ENCODE measurements at regions not wholly inside any gene's neighbourhood (a gene's known extent, or its start where the extent isn't known, plus 50 kb on each side); places are given as distances from the start of the nearest gene placed in this dataset.
"Not testable (repeated sequence)": the region's sequence is repeated elsewhere in the genome, so short reads cannot be mapped to it uniquely, and the experiment has no call there.

DNA sequence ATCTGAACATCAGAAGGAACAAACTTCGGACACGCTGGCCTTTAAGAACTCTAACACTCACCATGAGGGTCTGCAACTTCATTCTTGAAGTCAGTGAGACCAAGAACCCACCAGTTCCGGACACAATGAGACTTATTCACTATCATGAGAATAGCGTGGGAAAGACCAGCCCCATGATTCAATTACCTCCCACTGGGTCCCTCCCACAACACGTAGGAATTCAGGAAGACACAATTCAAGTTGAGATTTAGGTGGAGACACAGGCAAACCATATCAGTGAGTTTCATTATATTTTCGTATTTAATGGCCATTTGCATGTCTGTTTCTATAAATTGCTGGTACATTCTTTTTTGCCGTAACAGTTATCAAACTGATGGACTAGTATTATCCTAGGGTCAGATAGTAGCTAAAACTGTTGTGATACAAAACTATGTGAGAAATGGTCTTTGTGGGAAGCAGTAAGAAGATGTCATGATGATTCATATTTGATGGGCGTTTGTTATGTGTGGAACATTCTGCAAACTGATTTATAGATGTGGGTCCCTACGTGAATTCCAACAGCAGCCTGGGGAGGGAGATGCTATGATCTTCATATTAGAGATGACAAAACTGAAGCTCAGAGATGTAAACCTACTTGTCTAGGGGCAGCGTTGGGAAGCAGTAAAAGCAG lies 282.4 kb upstream of the TMEM132C start:
- no peak for DNase-seq

DNA sequence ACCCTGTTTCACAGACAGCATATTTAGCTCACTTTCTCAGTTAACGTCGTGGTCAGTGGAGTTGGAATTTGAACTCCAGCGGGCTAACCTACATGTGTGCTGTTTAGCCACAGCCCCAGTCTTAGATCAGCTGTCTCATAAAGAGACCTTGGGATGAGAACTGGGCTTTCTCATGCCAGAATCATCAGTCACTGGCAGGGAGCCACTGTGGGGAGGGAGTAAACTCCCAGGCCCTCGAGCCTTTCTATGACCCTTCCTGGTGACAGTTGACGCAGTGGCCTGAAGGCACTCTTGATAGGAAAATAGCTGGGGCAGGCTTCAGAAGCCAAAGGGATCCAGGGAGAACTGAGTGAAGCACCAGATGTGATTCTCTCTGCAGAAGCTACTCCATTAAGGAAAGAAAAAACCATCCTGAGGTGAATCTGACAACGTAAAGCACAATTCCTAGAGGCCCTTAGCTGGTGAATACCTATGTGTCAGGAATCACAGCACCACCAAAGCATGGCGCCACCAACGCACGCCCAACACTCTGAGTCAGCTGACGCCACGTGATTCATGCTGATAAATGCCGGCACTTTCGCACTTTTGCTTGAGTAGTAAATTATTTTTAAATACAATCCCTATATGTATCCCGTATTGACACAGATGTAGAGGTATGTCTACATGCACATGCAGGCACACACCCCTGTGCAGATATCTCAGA lies 279.6 kb upstream of the TMEM132C start:
- no peak for DNase-seq

DNA sequence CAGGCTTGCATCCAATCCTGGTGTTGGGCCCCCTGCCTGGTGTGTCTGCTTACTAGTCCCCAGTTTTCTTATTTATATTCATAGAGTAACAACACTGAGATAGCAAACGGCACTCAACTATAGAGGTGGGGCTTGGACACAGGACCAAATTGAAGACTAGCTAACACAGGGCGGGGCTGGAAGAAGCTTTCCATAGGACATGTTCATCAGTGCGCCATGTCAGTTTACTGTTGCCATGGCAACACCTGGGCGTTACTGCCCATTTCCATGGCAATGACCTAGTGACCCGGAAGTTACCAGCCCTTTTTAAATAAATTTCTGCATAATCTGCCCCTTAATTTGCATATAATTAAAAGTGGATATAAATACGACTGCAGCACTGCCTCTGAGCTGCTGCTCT lies 275.5 kb upstream of the TMEM132C start:
- no peak for DNase-seq

DNA sequence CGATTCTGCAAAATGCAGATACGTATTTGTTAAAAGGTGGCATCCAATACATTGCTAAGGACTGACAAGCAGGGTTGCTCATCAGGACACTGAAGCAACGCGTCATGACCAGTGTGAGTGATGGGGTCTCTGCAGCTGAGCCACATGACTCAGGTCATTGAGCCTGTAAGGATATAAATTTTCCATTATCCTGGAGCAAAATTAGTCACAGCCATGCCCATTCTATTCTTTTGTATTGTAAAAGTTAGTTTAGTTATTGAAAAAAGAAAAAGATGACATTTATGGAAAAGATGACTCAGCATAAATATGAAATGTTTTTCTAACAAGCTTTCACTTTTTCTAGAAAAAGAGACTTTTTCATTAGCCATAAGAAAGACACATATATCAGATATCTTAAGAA lies 268.0 kb upstream of the TMEM132C start:
- DNase-seq: no peak

DNA sequence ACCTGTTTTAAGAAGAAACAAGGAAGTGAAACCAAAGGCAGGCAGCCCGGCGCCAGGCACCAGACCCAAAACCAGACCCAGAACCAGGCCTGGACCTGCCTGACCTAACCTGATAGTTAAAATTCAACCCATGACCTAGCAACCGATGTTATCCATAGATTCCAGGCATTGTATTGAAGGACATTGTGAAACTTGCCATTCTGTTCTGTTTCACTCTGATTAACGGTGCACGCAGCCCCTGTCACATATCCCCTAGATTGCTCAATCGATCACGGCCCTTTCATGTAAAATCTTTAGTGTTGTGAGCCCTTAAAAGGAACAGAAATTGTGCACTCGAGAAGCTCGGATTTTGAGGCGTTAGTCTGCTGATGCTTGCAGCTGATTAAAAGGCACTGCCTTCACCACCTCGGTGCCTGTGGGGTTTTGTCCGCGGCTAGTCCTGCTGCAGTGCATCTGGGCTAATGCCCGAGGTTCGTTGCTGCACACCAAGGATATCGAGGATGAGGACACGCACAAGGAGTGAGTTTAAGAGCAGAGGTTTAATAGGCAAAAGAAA lies 262.5 kb upstream of the TMEM132C start:
- no peak for DNase-seq

DNA sequence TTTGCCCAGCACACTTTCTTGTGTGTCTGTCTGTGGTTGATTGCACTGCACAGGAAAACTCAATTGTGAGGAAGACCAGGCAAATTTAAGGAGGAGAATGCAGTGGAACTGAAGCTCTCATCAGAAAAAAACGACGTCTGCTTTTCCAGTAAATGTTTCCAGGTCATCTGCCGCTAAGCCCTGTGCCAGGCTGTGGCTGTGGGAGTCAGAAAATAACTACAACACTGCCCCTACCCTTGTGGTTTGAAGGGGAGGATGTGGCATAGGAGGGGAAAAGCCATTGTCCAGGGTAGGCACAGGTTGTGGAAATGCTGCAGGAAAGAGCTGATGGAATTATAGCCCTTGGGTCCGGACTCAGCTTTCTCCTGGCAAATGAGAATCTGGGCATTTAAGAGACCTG lies 259.7 kb upstream of the TMEM132C start:
- DNase-seq: no peak

DNA sequence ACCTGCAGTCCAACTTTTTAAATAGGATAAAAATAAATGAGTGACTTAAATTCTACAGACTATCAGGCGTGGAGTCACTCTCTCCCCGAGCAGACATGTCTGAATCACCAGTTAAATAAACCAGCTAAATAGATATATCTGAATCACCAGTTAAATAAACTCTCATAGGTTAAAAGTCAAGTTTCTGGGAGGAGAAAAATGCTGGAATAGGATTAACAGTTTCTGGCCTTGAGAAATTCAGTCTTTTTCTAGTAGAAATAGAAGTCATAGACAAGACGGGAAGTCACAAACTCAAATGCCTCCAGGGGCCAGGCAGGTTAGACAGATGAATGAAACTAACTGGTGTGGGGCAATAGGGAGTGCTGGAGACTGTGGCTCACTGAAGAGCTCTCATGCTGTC lies 258.6 kb upstream of the TMEM132C start:
- no peak for DNase-seq

DNA sequence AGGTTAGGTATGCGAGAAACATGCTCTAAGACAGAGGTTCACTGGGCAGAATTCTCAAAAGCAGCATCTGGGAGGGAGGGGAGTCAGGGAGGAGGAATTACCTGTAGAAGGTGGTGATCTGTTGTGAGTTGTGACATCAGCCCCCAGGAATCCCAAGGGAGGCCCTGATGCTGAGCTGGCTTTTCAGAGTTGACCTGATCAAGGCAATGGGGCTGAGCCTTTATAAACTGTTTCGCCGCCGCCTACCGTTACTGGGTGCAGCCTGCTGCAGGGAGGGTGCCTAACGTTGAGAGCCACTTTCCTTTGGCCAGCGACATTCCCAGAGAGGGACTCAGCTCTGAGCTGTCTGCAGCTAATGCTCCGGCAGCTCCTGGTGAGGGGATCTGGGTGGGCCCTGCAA lies 257.9 kb upstream of the TMEM132C start:
- DNase-seq: no peak

DNA sequence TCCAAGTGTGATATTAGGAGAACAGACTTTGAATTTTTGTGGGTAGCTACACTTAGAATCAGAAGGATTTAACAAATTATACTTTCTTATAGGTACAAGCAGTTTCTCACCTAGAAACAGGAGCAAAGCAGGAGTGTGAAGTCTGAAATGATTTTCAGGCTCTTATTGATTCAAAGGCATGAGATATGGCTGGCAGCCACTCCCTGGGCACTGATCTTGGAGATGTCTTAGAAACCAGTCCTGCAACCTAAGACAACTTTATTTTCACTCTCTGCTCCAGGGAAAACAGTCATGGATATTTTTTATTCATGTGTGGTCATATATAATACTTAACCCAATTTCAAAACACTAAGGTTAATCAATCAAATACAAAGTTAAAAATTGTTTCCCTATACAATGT lies 254.9 kb upstream of the TMEM132C start:
- DNase-seq: no peak

DNA sequence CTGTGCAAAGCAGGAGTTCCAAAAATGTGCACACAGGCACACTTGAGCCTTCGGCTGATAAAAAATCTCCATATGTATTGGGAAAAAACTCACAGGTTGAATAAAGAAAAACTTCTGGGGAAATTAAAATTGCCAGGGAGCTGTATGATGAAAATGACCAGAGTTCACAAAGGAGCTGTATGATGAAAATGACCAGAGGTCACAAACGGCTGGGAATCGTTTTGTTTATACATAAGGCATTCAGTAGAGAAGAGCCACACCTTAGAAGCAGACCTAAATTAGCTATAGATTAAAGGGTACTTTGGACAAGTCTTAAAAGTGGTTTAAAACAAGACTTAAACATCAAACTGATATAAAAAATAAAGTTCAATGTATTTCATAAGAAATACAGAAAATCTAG lies 251.7 kb upstream of the TMEM132C start:
- no peak for DNase-seq

DNA sequence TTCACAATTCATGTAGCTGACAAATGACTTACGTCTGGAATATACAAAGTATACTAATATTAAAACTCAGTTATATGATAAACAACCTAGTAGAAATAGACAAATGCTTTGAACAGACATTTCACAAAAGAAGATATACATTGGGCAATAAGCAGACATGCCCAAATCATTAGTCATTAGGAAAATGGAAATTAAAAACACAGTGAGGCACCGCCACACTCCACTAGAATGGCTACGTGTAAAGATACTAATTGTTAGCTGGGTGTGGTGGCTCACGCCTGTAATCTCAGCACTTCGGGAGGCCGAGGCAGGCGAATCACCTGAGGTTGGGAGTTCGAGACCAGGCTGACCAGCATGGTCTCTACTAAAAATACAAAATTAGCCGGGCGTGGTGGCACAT lies 248.9 kb upstream of the TMEM132C start:
- DNase-seq: no peak

DNA sequence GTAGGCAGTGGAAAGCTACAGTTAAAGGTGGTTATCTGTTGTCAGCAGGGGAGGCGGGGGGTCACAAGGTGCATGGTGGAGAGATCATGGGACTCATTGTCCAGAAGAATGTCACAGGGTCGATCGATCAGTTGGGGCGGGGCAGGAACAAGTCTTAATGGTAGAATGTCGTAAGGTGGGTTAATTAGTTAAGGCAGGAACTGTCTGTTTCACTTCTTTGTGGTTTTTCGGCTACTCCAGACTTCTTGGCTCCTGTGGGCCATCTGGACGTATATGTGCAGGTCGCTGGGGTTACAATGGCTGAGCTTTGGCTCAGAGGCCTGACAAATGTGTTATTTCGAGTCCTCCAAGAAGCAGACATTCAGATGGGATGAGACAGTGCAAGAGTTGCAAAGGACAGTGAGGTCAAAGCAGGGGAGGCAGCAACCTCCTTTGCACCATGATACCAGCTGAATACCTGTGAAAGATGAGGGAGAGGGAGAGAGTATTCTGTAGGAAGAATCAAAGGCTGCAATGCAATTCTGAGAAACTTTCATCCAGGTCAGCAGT lies 246.9 kb upstream of the TMEM132C start:
- no peak for DNase-seq

DNA sequence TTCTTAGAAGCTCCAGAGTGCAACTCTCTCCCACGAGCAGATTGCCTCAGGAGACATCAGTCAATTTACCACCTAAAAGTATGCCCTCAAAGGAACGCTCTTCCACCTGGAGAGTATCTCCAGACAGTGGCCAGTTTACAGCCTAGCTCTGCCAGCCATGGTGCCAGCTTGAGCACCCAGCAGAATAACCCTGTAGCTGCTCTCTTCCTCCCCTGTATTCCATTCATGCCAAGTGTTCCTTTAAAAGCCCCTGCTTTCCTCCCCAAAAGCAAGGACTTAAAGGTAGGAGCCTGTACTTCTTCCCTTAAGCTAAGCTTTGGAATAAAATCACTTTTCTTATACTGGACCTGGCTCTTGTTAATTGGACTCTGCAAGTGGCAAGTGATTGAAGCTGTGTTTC lies 245.4 kb upstream of the TMEM132C start:
- no peak for DNase-seq

DNA sequence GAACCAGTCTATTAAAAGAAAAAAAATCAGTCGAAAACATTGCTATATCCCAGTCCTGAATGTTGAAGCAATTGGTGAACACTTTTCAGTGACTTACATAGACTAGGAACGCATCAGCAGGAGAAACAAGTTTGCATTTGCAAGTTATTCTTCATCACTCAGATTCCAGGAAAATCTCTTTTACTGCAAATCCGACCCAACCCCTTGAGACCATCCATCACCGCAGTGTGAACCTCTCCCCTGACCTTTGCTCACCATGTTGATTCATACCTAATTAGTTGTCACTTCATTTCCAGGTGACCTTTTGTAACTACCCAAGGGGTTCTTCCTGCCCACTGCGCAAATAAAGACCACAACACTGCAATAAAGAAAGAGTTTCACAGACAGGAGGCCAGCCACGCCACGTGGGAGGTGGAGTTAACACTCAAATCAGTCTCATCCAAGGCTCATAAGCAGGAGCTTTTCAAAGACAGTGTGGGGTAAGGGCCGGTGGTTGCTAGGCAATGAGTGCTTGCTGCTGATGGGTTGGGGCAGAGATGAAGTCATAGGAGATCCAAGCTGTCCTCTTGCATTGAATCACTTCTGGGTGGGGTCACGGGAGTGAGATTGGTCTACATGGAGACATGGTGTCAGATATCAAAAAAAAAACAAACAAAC lies 241.3 kb upstream of the TMEM132C start:
- no peak for DNase-seq

DNA sequence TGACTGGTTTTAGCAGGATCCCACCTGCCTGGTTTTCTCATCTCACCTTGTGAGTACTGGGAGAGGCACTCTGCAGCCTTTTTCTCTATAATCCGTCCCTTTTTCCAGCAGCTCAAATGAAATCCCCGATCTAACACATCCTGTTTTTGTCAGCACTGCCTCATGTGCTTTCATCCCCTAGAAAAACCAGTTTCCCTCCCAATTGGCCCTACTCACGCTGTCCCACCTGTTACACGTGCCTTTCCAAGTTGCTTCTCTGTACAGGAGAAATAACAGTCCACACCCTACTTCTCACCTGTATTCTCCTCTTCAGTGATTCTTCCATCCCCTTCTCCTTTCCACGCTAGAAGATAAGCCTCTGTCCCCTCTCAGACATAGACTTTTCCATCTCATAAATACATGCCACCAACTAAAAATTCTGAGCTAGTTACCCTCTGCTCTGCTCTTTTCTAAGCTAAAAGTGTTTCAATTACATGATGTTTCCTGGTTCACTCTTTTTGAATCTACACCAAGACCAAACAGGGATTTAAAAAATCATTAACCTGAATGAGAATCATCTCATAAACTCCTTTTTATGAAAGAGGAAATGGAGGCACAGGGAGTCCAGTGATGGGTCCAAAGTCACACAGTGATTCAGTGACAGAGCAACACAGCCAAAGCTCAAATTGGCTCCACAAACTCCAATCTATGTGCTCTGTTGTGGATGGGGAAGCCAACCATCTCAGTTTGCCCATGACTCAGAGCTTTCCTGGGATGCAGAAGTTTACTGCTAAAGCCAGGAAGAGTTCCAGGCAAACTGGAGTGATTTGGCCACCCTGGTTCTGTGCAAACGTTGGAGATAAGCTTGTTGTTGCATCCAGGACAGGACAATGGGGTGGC lies 240.0 kb upstream of the TMEM132C start:
- no peak for DNase-seq

DNA sequence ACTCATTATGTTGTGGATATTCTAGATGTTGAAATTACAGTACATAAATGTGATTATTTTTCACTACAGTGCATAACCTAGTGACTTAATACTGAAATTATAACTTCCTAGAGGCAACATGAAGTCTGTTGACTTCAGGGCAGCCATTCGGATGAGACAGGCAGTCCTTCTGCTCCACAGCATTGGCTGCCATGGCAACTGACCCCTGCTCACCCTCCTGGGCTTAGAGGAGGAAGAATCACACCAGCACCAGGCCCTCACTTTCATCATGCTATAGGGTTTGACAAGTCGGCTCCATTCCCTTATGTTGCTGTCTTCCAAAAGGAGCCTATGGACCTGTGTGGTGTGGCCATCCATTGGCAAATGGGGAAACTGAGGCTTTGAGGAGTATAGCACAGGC lies 233.5 kb upstream of the TMEM132C start:
- no peak for DNase-seq

DNA sequence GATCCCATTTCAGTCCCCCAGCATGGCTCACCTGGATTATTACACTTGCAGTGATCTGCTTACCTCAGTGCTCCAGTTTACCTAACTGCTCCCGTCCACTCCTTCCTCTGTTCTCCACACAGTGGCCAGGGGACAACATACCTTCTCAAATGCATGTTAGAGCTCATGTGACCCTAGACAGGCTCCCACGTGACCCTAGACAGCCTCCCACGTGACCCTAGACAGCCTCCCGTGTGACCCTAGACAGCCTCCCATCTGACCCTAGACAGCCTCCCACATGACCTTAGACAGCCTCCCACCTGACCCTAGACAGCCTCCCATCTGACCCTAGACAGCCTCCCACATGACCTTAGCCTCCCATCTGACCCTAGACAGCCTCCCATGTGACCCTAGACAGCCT lies 226.0 kb upstream of the TMEM132C start:
- DNase-seq: no peak

DNA sequence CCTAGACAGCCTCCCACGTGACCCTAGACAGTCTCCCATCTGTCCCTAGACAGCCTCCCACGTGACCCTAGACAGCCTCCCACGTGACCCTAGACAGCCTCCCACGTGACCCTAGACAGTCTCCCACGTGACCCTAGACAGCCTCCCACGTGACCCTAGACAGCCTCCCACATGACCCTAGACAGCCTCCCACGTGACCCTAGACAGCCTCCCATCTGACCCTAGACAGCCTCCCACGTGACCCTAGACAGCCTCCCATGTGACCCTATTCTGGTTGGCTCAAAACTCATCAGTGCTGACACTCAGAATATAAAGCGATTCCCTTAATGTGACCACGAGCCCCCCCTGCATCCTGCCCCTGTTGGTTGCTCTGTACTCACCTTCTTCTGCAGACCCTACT lies 224.7 kb upstream of the TMEM132C start:
- DNase-seq: not testable (repeated sequence)

DNA sequence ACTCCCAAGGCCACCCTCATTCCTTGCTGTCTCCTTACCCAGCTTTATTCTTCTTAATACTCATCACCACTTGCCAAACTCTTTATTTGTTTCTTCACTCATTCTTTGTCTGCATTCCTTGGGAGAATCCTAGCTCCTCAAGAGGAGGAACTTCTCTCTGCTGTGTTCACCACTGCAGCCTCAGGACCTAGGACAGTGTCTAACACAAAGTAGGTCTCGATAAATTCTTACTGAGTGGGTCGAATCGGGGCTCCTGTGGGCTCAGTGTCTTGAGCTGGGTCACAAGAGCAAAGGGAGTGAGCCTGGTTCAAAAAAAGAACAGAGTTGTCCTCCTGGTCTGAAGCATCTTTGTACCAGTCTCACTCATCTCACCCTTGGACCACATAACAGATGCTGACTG lies 224.1 kb upstream of the TMEM132C start:
- DNase-seq: no peak

DNA sequence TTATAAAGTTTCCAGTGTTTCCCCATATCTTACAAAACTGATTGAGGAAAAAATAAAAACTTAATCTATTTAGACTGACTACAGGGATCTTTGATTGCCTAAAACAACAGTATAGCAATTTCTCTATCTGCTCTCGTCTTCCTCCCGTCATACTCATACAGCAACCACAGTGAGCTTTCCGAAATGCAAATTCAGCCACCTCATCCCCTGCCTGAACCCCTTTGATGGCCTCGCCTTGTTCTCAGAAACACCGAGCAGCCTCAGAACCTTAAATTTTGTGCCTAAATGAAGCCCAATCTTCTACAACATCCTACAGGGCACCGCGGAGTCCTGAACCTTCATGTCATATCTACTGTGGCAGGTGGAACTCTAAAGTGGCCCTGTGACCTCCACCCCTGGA lies 223.7 kb upstream of the TMEM132C start:
- no peak for DNase-seq

DNA sequence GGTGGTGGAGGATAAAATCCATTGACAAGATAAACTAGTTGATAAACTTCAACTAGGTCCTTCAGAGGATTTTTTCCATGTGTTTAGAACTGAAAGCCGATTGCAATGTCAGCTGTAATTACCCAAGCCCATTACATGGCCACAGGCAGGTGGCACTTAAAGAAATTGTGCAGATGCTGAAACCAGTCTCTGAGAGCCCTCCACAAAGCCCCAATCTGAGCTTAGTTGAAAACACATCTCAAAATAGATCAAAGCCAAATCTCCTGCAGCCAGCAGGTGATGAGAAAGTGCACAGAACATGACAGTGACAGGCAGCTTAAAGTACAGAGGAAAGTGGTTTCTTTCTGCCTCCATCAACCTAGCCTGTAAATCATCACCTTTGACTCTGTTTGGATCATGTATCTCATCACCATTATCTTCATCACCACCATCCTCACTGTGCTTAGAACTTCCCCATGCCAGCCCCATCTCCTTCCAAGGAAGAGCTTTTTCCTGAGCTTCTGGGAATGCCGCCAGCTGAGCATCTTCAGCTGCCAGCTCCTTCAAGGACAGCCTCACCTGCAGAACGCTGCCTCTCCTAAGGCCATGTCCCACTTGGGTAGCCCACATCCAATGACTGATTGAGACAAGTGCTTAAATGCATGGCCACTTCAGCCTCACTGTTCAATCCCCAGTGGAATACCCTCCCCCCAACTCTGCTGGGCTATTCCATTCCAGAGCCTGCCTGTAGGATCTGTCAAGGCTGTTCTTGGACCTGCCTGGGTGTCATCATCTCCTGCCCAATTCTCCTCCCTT lies 219.5 kb upstream of the TMEM132C start:
- no peak for DNase-seq

DNA sequence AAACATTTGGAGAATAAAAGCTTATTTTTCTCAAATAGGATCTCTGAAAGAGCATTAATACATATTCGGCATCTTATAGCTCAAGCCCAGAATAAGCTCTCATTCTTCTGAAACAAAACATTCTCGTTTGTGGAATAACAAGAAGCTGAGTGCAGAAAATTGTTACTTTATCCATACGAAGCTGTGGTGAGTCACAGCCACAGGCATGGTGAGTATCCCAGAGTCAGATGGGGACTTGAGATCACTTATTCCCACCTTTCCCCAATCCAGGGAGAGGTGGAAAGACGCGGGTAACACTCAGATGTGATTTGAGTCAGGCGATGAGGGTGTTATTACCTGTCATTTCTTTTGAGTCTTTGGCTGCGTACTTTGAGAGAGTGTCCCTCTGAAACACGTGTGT lies 214.6 kb upstream of the TMEM132C start:
- no peak for DNase-seq

Measured in stimulated activated CD8-positive, alpha-beta memory T cell treated with anti-CD3 and anti-CD28 coated beads, Interleukin-4, amount 100 ng/mL, for 48 hours (primary cell).